ENCODE measurements at regions not wholly inside any gene's neighbourhood (a gene's known extent, or its start where the extent isn't known, plus 50 kb on each side); places are given as distances from the start of the nearest gene placed in this dataset.

GRCh38 chr4:15348695-15349094 lies 79.1 kb upstream of the C1QTNF7 start:
- no peak for TF ChIP-seq CTCF (IDR thresholded peaks at IDR 0.05; ENCODE audit: insufficient read depth, low read length, poor library complexity, severe bottlenecking)
- TF ChIP-seq EZH2phosphoT487 (conservative IDR thresholded peaks at IDR 0.05; ENCODE audit: low read length) = no peak

Measured in SU-DHL-6 (cell line).